ENCODE measurements at regions not wholly inside any gene's neighbourhood (a gene's known extent, or its start where the extent isn't known, plus 50 kb on each side); places are given as distances from the start of the nearest gene placed in this dataset.

GRCh38 chr14:36408388-36408787, 88.0 kb upstream of the MBIP start:
- Histone ChIP-seq H3K79me2 (ENCODE audit: control insufficient read depth, insufficient read depth, low read length) (no peaks in the 10 kb centered on the region), H3K4me1 (ENCODE audit: control insufficient read depth in 2 of 2, insufficient read depth in 2 of 2, low read length in 2 of 2) (no peaks in the 10 kb centered on the region), H3K4me3 (ENCODE audit: control extremely low read depth in 1 of 5, extremely low read depth in 1 of 5, insufficient read depth in 1 of 5, low read depth in 2 of 5, low read length in 4 of 5) (no peak overlapping the region), H4K20me1 (ENCODE audit: control insufficient read depth, insufficient read depth, low read length, poor library complexity, severe bottlenecking) (no peaks in the 10 kb centered on the region), H3K9me3 (ENCODE audit: control extremely low read depth in 1 of 3, control insufficient read depth in 2 of 3, insufficient read depth in 1 of 3, low read length in 2 of 3) (peaks cover 0 to 5% (median 0%) of the 10 kb centered on the region in 3 donors), H2AFZ (ENCODE audit: insufficient read depth, low read depth, low read length, poor library complexity, severe bottlenecking) (no peak overlapping the region), H3K36me3 (replicated peaks in 1 of 2; ENCODE audit: control extremely low read depth in 1 of 2, control insufficient read depth in 1 of 2, extremely low read depth in 1 of 2, insufficient read depth in 2 of 2, low read length in 1 of 2) (no peaks in the 10 kb centered on the region), H3K4me2 (replicated peaks; ENCODE audit: low read depth, low read length, poor library complexity, severe bottlenecking) (no peak overlapping the region), H3K9ac (ENCODE audit: low read length) (no peak overlapping the region), H3K27ac (ENCODE audit: low read length in 2 of 2) (no peak overlapping the region), H3K27me3 (replicated peaks in 1 of 4; ENCODE audit: control extremely low read depth in 1 of 4, control insufficient read depth in 3 of 4, insufficient read depth in 4 of 4, low read length in 3 of 4) (peaks cover 0 to 4% (median 0%) of the 10 kb centered on the region in 4 experiments)
- H3K4me1 Mint-ChIP-seq, result no peaks in the 10 kb centered on the region
- ATAC-seq (ENCODE audit: low read depth) (no peak), DNase-seq (no peak)
- no peaks in the 10 kb centered on the region for H3K9me3 Mint-ChIP-seq (ENCODE audit: insufficient read depth)
- intact Hi-C loops (cut with micrococcal nuclease), result no loop called here
- POLR2A ChIA-PET, result no interaction called here
- H3K27me3 Mint-ChIP-seq, result peaks cover 6% of the 10 kb centered on the region
- no peak overlapping the region for H3K27ac Mint-ChIP-seq
- no peak for TF ChIP-seq CTCF (IDR thresholded peaks at IDR 0.05)
- no peak for TF ChIP-seq EZH2 (IDR thresholded peaks at IDR 0.05; ENCODE audit: borderline replicate concordance, insufficient read depth, low read depth, low read length, poor library complexity, severe bottlenecking)
- 0% methylated on average over 1 of the region's 3 CpGs for WGBS (ENCODE audit: insufficient coverage)
- no peak overlapping the region for H3K4me3 Mint-ChIP-seq
- CTCF ChIA-PET, result no interaction called here

DNA sequence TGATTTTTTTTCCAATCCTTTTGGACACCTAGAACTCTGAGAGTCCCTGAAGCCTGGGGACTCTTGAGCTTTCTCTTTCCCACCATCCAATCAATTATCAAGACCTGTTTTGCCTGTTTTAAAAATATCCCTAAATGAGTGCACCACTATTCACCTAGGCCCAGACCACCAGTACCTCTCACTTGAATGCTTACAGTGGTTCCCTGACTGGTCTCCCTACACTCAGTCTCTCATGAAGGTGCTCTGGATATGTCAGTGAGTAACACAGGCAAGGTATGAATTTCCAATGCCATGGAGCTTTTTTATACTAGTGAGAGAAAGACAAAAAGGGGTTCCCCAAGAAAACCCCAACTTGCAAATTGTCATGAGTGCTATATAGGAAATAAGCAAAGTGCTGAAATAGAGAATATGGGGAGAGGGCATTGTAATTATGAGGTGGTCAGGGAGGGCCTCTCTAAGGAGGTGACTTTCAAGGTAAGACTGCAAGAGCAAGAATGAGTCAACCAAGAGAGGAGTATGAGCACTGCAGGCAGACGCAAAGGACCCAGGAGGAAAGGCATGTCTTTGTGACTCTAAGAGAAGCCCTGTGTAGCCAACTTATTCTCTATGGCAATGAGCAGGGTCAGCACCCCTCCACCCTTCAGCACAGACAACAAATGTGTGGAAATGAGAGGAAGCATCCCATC, 85.3 kb upstream of the MBIP start:
- Histone ChIP-seq H3K36me3 (replicated peaks in 1 of 2; ENCODE audit: control extremely low read depth in 1 of 2, control insufficient read depth in 1 of 2, extremely low read depth in 1 of 2, insufficient read depth in 2 of 2, low read length in 1 of 2) (no peaks in the 10 kb centered on the region), H3K9me3 (ENCODE audit: control extremely low read depth in 1 of 3, control insufficient read depth in 2 of 3, insufficient read depth in 1 of 3, low read length in 2 of 3) (no peaks in the 10 kb centered on the region), H3K4me3 (ENCODE audit: control extremely low read depth in 1 of 5, extremely low read depth in 1 of 5, insufficient read depth in 1 of 5, low read depth in 2 of 5, low read length in 4 of 5) (no peak overlapping the region), H3K4me1 (ENCODE audit: control insufficient read depth in 2 of 2, insufficient read depth in 2 of 2, low read length in 2 of 2) (no peaks in the 10 kb centered on the region), H3K4me2 (replicated peaks; ENCODE audit: low read depth, low read length, poor library complexity, severe bottlenecking) (no peak overlapping the region), H3K79me2 (ENCODE audit: control insufficient read depth, insufficient read depth, low read length) (no peaks in the 10 kb centered on the region), H3K9ac (ENCODE audit: low read length) (no peak overlapping the region), H3K27ac (ENCODE audit: low read length in 2 of 2) (no peak overlapping the region), H2AFZ (ENCODE audit: insufficient read depth, low read depth, low read length, poor library complexity, severe bottlenecking) (no peak overlapping the region), H4K20me1 (ENCODE audit: control insufficient read depth, insufficient read depth, low read length, poor library complexity, severe bottlenecking) (no peaks in the 10 kb centered on the region), H3K27me3 (replicated peaks in 1 of 4; ENCODE audit: control extremely low read depth in 1 of 4, control insufficient read depth in 3 of 4, insufficient read depth in 4 of 4, low read length in 3 of 4) (peaks cover 0 to 4% (median 0%) of the 10 kb centered on the region in 4 experiments)
- H3K9me3 Mint-ChIP-seq (ENCODE audit: insufficient read depth), result no peaks in the 10 kb centered on the region
- H3K27ac Mint-ChIP-seq, result no peak overlapping the region
- ATAC-seq (ENCODE audit: low read depth) (no peak), DNase-seq (no peak)
- ChIA-PET CTCF (no interaction called here), POLR2A (no interaction called here)
- H3K4me3 Mint-ChIP-seq, result no peak overlapping the region
- WGBS (ENCODE audit: insufficient coverage), result 80% methylated on average over 1 of the region's 1 CpG
- intact Hi-C loops (cut with micrococcal nuclease), result no loop called here
- TF ChIP-seq CTCF (IDR thresholded peaks at IDR 0.05) (no peak), EZH2 (IDR thresholded peaks at IDR 0.05; ENCODE audit: borderline replicate concordance, insufficient read depth, low read depth, low read length, poor library complexity, severe bottlenecking) (no peak)
- H3K4me1 Mint-ChIP-seq, result no peaks in the 10 kb centered on the region
- H3K27me3 Mint-ChIP-seq, result peaks cover 6% of the 10 kb centered on the region
